C4-2B (cell line): ENCODE measurements at regions not wholly inside any gene's neighbourhood (a gene's known extent, or its start where the extent isn't known, plus 50 kb on each side); places are given as distances from the start of the nearest gene placed in this dataset.
"Not testable (repeated sequence)": the region's sequence is repeated elsewhere in the genome, so short reads cannot be mapped to it uniquely, and the experiment has no call there.

ENCODE experiments used
- ZFX ChIP-seq: fragments of 450-650 bp; IDR thresholded peaks from 2 replicates; pipeline ENCODE4 v1.6.1; 2017
- TF ChIP-seq, protein P1 (sequence below): fragments of 450-650 bp; conservative IDR thresholded peaks from 2 replicates; pipeline ENCODE4 v1.5.1; 2017; ENCODE audit warnings: mild to moderate bottlenecking

DNA sequence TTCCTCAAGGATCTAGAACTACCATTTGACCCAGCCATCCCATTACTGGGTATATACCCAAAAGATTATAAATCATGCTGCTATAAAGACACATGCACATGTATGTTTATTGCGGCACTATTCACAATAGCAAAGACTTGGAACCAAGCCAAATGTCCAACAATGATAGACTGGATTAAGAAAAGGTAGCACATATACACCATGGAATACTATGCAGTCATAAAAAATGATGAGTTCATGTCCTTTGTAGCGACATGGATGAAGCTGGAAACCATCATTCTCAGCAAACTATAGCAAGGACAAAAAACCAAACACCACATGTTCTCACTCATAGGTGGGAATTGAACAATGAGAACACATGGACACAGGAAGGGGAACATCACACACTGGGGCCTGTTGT lies 103.3 kb upstream of the GDNF start:
- TF ChIP-seq, protein P1, sequence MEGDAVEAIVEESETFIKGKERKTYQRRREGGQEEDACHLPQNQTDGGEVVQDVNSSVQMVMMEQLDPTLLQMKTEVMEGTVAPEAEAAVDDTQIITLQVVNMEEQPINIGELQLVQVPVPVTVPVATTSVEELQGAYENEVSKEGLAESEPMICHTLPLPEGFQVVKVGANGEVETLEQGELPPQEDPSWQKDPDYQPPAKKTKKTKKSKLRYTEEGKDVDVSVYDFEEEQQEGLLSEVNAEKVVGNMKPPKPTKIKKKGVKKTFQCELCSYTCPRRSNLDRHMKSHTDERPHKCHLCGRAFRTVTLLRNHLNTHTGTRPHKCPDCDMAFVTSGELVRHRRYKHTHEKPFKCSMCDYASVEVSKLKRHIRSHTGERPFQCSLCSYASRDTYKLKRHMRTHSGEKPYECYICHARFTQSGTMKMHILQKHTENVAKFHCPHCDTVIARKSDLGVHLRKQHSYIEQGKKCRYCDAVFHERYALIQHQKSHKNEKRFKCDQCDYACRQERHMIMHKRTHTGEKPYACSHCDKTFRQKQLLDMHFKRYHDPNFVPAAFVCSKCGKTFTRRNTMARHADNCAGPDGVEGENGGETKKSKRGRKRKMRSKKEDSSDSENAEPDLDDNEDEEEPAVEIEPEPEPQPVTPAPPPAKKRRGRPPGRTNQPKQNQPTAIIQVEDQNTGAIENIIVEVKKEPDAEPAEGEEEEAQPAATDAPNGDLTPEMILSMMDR, result not testable (repeated sequence)
- not testable (repeated sequence) for TF ChIP-seq ZFX
